ENCODE measurements at regions not wholly inside any gene's neighbourhood (a gene's known extent, or its start where the extent isn't known, plus 50 kb on each side); places are given as distances from the start of the nearest gene placed in this dataset.

DNA sequence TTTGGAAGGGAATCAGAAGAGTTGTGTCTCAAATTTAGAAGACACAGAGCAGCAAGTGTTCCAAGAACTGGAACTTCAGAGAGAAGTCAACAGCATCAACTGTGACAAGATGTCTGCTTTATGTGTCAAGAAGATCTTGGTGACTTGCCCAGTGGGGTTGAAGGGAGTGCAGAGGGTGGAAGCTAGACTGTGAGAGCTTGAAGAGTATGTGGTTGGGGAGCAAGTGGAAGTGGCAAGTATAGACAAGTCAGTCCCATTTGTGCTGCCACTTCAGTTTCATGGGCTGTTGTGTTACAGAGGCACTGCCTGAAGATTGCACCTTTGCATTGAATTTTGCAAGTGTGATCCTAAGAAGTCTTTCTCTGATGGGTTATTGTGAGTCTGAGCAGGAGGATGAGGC, 68.7 kb upstream of the MC2R start:
- TF ChIP-seq, protein P1, sequence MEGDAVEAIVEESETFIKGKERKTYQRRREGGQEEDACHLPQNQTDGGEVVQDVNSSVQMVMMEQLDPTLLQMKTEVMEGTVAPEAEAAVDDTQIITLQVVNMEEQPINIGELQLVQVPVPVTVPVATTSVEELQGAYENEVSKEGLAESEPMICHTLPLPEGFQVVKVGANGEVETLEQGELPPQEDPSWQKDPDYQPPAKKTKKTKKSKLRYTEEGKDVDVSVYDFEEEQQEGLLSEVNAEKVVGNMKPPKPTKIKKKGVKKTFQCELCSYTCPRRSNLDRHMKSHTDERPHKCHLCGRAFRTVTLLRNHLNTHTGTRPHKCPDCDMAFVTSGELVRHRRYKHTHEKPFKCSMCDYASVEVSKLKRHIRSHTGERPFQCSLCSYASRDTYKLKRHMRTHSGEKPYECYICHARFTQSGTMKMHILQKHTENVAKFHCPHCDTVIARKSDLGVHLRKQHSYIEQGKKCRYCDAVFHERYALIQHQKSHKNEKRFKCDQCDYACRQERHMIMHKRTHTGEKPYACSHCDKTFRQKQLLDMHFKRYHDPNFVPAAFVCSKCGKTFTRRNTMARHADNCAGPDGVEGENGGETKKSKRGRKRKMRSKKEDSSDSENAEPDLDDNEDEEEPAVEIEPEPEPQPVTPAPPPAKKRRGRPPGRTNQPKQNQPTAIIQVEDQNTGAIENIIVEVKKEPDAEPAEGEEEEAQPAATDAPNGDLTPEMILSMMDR (IDR thresholded peaks at IDR 0.05): no peak
- TF ChIP-seq POLR2AphosphoS5 (IDR thresholded peaks at IDR 0.05) (no peak), POLR2A (IDR thresholded peaks at IDR 0.05) (no peak), EP300 (IDR thresholded peaks at IDR 0.05) (no peak)
